GM12878 (cell line): ENCODE measurements at regions not wholly inside any gene's neighbourhood (a gene's known extent, or its start where the extent isn't known, plus 50 kb on each side); places are given as distances from the start of the nearest gene placed in this dataset.

ENCODE experiments used
- ATAC-seq: fragments of 200-7000 bp; cut with Tn5 transposase; 3 replicates; pipeline ENCODE4 v1.9.1; 2020; ENCODE audit warnings: mild to moderate bottlenecking, moderate library complexity
- BruUV-seq: library from RNA; stranded (reverse); fragments of 400-500 nt; replicated peaks from 2 replicates; lab custom pipeline; 2021; lab: Mats Ljungman, UMichigan
- CTCF ChIA-PET: fragments of 300-600 bp; sonication (Branson Sonifier 250); formaldehyde crosslinking; extraction: SDS; loops from one replicate; lab custom pipeline; 2021; ENCODE audit warnings: inconsistent platforms; lab: Yijun Ruan, JAX
- POLR2A ChIA-PET: fragments of 350-600 bp; formaldehyde crosslinking; extraction: SDS; loops from one replicate; lab custom pipeline; 2021; ENCODE audit warnings: inconsistent platforms; lab: Charles Lee
- RAD21 ChIA-PET: fragments of 300-600 bp; sonication (Branson Sonifier 250); formaldehyde crosslinking; loops from one replicate; lab custom pipeline; 2023; ENCODE audit warnings: antibody characterized with exemption; ENCODE audit not compliant: unreplicated experiment; lab: Charles Lee
- SMC1A ChIA-PET: fragments of 300-600 bp; sonication (Branson Sonifier 250); formaldehyde crosslinking; loops from one replicate; lab custom pipeline; 2023; ENCODE audit not compliant: unreplicated experiment, uncharacterized antibody; lab: Charles Lee
- DNase-seq: peaks from one replicate; pipeline ENCODE4 v3.0.0-alpha.2; 2011; ENCODE audit warnings: low read depth, low spot score
- FAIRE-seq: peaks from 3 replicates; lab custom pipeline; 2011; peaks lifted over from hg19 to GRCh38; lab: Jason Lieb, UNC
- H2AFZ ChIP-seq: 2 replicates; pipeline ENCODE4 v1.6.0; 2011; ENCODE audit warnings: low read depth, low read length, control low read depth; ENCODE audit not compliant: control insufficient read depth
- H3K27ac ChIP-seq: 2 replicates; pipeline ENCODE4 v1.5.1; 2011; ENCODE audit warnings: control low read depth; ENCODE audit not compliant: control insufficient read depth, insufficient read depth
- H3K27me3 ChIP-seq, 2 experiments: replicated peaks in 1 of 2; 2 replicates each; pipeline versions ENCODE4 v1.6.0 to v1.6.1; 2011; ENCODE audit warnings: low read length in 1 of 2; ENCODE audit not compliant: control insufficient read depth in 2 of 2, insufficient read depth in 2 of 2
- H3K36me3 ChIP-seq, 2 experiments: 2 replicates each; pipeline ENCODE4 v1.5.1; 2011; ENCODE audit warnings: low read length in 1 of 2; ENCODE audit not compliant: control insufficient read depth in 2 of 2, insufficient read depth in 2 of 2
- H3K4me1 ChIP-seq: 2 replicates; pipeline ENCODE4 v1.6.1; 2011; ENCODE audit warnings: mild to moderate bottlenecking, low read length, moderate library complexity, mixed read lengths; ENCODE audit not compliant: control insufficient read depth, insufficient read depth
- H3K4me2 ChIP-seq: 2 replicates; pipeline ENCODE4 v1.6.0; 2011; ENCODE audit warnings: control low read depth; ENCODE audit not compliant: control insufficient read depth, insufficient read depth
- H3K4me3 ChIP-seq: fragments of 200-600 bp; sonication (generic); 2 replicates; pipeline ENCODE4 v1.5.1; 2016
- H3K79me2 ChIP-seq: 2 replicates; pipeline ENCODE4 v1.6.0; 2011; ENCODE audit warnings: low read length; ENCODE audit not compliant: control insufficient read depth, insufficient read depth
- H3K9ac ChIP-seq: 2 replicates; pipeline ENCODE4 v1.8.0; 2011; ENCODE audit warnings: low read length, control low read depth, mixed read lengths; ENCODE audit not compliant: control insufficient read depth, insufficient read depth
- H3K9me3 ChIP-seq: replicated peaks from 3 replicates; pipeline ENCODE4 v1.5.1; 2011; ENCODE audit warnings: mild to moderate bottlenecking, low read length; ENCODE audit not compliant: control insufficient read depth, insufficient read depth
- H4K20me1 ChIP-seq: 2 replicates; pipeline ENCODE4 v1.6.0; 2011; ENCODE audit not compliant: control insufficient read depth, insufficient read depth
- BHLHE40 ChIP-seq, 2 experiments: fragments of 450-650 bp in 1 of 2; IDR thresholded peaks; 2 replicates each; pipeline ENCODE4 v1.6.1; 2011 to 2017; ENCODE audit warnings: low read depth in 2 of 2, borderline replicate concordance in 1 of 2, improper control_type of control experiment in 1 of 2, low read length in 1 of 2, mild to moderate bottlenecking in 1 of 2
- CHD1 ChIP-seq: IDR thresholded peaks from 2 replicates; pipeline ENCODE4 v1.6.1; 2012; ENCODE audit warnings: low read depth, low read length, improper control_type of control experiment
- CREB1 ChIP-seq: IDR thresholded peaks from 2 replicates; pipeline ENCODE4 v1.6.1; 2012; ENCODE audit warnings: low read depth, mild to moderate bottlenecking, inconsistent platforms
- EZH2 ChIP-seq: IDR thresholded peaks from 2 replicates; pipeline ENCODE4 v1.6.1; 2012; ENCODE audit warnings: low read depth, mild to moderate bottlenecking, control low read depth, inconsistent platforms, low read length, borderline replicate concordance; ENCODE audit not compliant: control insufficient read depth
- JUND ChIP-seq: IDR thresholded peaks from 2 replicates; pipeline ENCODE4 v1.6.1; 2012; ENCODE audit warnings: low read depth, mild to moderate bottlenecking, low read length, improper control_type of control experiment, moderate library complexity
- NFXL1 ChIP-seq: fragments of 450-650 bp; IDR thresholded peaks from 2 replicates; pipeline ENCODE4 v1.6.1; 2017; ENCODE audit warnings: antibody characterized with exemption, mild to moderate bottlenecking, borderline replicate concordance
- RBBP5 ChIP-seq: fragments of 200-600 bp; sonication (generic); conservative IDR thresholded peaks from 2 replicates; pipeline ENCODE4 v1.6.1; 2016
- WRNIP1 ChIP-seq: IDR thresholded peaks from 2 replicates; pipeline ENCODE4 v1.6.1; 2011; ENCODE audit warnings: low read depth, low read length, improper control_type of control experiment, borderline replicate concordance
- ZNF687 ChIP-seq: fragments of 450-650 bp; IDR thresholded peaks from 2 replicates; pipeline ENCODE4 v1.6.1; 2017; ENCODE audit warnings: mild to moderate bottlenecking, moderate library complexity
- WGBS: methylation state at CpG from one replicate; pipeline ENCODE4 v1.1.6; 2016; ENCODE audit warnings: low lambda C conversion rate; ENCODE audit not compliant: insufficient replicate concordance, insufficient coverage; ENCODE audit errors: missing lambda C conversion rate; 5-methylcytosine and 5-hydroxymethylcytosine counted together
- in situ Hi-C: fragments of 300-500 bp; cut with MboI; formaldehyde crosslinking; loops from 9 replicates; pipeline ENCODE4 v1.14.3; 2018; ENCODE audit warnings: mixed read lengths
- intact Hi-C: fragments of 100-400 bp; cut with micrococcal nuclease; formaldehyde crosslinking; loops from one replicate; pipeline ENCODE4 v1.14.2; 2022; ENCODE audit not compliant: unreplicated experiment
- TF ChIP-seq, protein P1 (sequence below): fragments of 450-650 bp; IDR thresholded peaks from 2 replicates; pipeline ENCODE4 v1.6.1; 2018; ENCODE audit warnings: borderline replicate concordance, mild to moderate bottlenecking; ENCODE audit not compliant: partially characterized antibody
- TF ChIP-seq, protein P2 (sequence below): fragments of 450-650 bp; formaldehyde crosslinking; IDR thresholded peaks from 2 replicates; pipeline ENCODE4 v1.4.0; 2022; ENCODE audit warnings: mild to moderate bottlenecking, moderate library complexity

DNA sequence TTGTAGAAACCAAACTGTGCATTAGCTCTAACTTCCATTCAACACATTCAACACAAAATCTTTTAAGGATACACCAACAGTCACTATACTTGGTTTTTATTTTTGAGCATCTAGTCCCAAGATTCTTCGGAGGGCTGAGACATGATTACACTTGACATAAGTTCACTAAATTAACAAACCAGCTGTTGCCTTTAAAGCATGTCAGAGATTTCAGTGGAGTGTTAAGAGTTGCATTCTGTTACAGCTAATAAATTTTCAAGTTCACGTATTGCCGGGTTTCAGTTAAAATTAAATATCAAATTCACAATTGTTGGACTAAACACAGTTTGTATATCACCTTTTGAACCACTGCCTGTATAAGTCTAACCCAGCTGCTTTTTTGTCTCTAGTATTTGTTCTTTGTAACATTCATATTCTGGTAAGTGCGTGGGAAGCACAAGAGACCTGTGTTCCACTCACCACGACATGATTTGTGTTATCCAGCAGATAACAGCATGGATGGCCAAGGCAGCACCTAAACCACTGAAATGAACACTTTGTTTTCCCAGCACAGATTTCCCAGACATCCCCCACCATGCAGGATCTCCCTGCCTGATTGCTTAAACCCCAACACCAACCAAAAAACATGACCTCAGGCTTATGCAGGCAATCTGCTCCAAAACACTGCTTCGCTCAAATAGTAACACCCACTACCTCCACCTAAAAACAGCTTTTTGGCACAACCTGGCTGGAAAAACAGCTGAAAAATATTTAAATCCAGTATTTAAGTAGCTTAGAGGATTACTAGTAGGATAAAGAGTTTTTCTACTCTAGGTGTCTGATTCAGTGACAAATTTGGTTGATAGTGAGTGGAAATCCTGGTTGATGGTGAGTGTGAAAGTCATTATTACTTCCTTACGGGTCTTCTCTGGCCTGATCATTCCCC lies 286.5 kb upstream of the NT5E start:
- H3K27ac ChIP-seq = no peak overlapping the region
- H3K36me3 ChIP-seq = no peaks in the 10 kb centered on the region
- no peaks in the 10 kb centered on the region for H3K4me1 ChIP-seq
- no peaks in the 10 kb centered on the region for H3K27me3 ChIP-seq
- ChIA-PET POLR2A (no interaction called here), SMC1A (no interaction called here)
- in situ Hi-C loops = no loop called here
- H3K9me3 ChIP-seq = no peaks in the 10 kb centered on the region
- no peak for FAIRE-seq
- DNase-seq = no peak
- H3K4me2 ChIP-seq = no peak overlapping the region
- TF ChIP-seq, protein P1, sequence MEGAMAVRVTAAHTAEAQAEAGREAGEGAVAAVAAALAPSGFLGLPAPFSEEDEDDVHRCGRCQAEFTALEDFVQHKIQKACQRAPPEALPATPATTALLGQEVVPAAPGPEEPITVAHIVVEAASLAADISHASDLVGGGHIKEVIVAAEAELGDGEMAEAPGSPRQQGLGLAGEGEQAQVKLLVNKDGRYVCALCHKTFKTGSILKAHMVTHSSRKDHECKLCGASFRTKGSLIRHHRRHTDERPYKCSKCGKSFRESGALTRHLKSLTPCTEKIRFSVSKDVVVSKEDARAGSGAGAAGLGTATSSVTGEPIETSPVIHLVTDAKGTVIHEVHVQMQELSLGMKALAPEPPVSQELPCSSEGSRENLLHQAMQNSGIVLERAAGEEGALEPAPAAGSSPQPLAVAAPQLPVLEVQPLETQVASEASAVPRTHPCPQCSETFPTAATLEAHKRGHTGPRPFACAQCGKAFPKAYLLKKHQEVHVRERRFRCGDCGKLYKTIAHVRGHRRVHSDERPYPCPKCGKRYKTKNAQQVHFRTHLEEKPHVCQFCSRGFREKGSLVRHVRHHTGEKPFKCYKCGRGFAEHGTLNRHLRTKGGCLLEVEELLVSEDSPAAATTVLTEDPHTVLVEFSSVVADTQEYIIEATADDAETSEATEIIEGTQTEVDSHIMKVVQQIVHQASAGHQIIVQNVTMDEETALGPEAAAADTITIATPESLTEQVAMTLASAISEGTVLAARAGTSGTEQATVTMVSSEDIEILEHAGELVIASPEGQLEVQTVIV = no peak
- TF ChIP-seq, protein P2, sequence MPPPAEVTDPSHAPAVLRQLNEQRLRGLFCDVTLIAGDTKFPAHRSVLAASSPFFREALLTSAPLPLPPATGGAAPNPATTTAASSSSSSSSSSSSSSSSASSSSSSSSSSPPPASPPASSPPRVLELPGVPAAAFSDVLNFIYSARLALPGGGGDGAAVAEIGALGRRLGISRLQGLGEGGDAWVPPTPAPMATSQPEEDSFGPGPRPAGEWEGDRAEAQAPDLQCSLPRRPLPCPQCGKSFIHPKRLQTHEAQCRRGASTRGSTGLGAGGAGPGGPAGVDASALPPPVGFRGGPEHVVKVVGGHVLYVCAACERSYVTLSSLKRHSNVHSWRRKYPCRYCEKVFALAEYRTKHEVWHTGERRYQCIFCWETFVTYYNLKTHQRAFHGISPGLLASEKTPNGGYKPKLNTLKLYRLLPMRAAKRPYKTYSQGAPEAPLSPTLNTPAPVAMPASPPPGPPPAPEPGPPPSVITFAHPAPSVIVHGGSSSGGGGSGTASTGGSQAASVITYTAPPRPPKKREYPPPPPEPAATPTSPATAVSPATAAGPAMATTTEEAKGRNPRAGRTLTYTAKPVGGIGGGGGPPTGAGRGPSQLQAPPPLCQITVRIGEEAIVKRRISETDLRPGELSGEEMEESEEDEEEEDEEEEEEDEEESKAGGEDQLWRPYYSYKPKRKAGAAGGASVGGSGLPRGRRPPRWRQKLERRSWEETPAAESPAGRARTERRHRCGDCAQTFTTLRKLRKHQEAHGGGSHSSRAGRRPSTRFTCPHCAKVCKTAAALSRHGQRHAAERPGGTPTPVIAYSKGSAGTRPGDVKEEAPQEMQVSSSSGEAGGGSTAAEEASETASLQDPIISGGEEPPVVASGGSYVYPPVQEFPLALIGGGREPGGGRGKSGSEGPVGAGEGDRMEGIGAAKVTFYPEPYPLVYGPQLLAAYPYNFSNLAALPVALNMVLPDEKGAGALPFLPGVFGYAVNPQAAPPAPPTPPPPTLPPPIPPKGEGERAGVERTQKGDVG (CRISPR knock-in tag) = no peak
- no peak for TF ChIP-seq EZH2
- TF ChIP-seq RBBP5 = no peak
- no peak for TF ChIP-seq NFXL1
- no peak for TF ChIP-seq CREB1
- TF ChIP-seq BHLHE40 (IDR thresholded peaks at IDR 0.05; ENCODE audit: borderline replicate concordance in 1 of 2, low read depth in 2 of 2, low read length in 1 of 2) = no peak
- no peak for TF ChIP-seq CHD1
- no peak for TF ChIP-seq WRNIP1
- no peak for TF ChIP-seq ZNF687
- TF ChIP-seq JUND = no peak
- TF ChIP-seq, all 136 proteins: peak for 0
- ChIA-PET CTCF (interaction anchor here (1.5 kb wide), 1 partner anchor 20 kb away, joined by 5 read pairs; no protein-coding TSS in a partner anchor), RAD21 (no interaction called here)
- no TSS peak for BruUV-seq
- intact Hi-C loops = no loop called here
- Histone ChIP-seq H4K20me1 (no peaks in the 10 kb centered on the region), H3K4me3 (no peak overlapping the region), H3K9ac (no peak overlapping the region), H3K79me2 (no peaks in the 10 kb centered on the region), H2AFZ (no peak overlapping the region)
- ATAC-seq = no peak
- WGBS = 43% methylated on average over 7 of the region's 7 CpGs
